ENCODE measurements at regions not wholly inside any gene's neighbourhood (a gene's known extent, or its start where the extent isn't known, plus 50 kb on each side); places are given as distances from the start of the nearest gene placed in this dataset.

GRCh38 chr7:125563964-125564529 is 634.4 kb upstream of the POT1 start:
- TF ChIP-seq CTCF (conservative IDR thresholded peaks at IDR 0.05; ENCODE audit: low read depth in 2 of 2): no peak
- no peak for TF ChIP-seq EZH2phosphoT487 (IDR thresholded peaks at IDR 0.05; ENCODE audit: unreplicated experiment)
- TF ChIP-seq REST (IDR thresholded peaks at IDR 0.05; ENCODE audit: unreplicated experiment): no peak
- no peak for TF ChIP-seq ZNF114 (CRISPR knock-in tag; IDR thresholded peaks at IDR 0.05)
- TF ChIP-seq EZH2 (IDR thresholded peaks at IDR 0.05; ENCODE audit: low read depth, unreplicated experiment): no peak
- no peak for TF ChIP-seq STAT1 (IDR thresholded peaks at IDR 0.05; ENCODE audit: unreplicated experiment)
- no peak for TF ChIP-seq ZNF331 (CRISPR knock-in tag; IDR thresholded peaks at IDR 0.05; ENCODE audit: low read depth)
- TF ChIP-seq POLR2AphosphoS5 (IDR thresholded peaks at IDR 0.05; ENCODE audit: low read depth): no peak
- TF ChIP-seq ETS1 (IDR thresholded peaks at IDR 0.05): no peak
- TF ChIP-seq CREB1 (CRISPR knock-in tag; IDR thresholded peaks at IDR 0.05; ENCODE audit: low read depth): no peak
- no peak for TF ChIP-seq NANOG (IDR thresholded peaks at IDR 0.05; ENCODE audit: borderline replicate concordance)
- TF ChIP-seq JUNB (IDR thresholded peaks at IDR 0.05; ENCODE audit: unreplicated experiment): no peak

Data from GM23338 (cell line).